ENCODE measurements at regions not wholly inside any gene's neighbourhood (a gene's known extent, or its start where the extent isn't known, plus 50 kb on each side); places are given as distances from the start of the nearest gene placed in this dataset.

DNA sequence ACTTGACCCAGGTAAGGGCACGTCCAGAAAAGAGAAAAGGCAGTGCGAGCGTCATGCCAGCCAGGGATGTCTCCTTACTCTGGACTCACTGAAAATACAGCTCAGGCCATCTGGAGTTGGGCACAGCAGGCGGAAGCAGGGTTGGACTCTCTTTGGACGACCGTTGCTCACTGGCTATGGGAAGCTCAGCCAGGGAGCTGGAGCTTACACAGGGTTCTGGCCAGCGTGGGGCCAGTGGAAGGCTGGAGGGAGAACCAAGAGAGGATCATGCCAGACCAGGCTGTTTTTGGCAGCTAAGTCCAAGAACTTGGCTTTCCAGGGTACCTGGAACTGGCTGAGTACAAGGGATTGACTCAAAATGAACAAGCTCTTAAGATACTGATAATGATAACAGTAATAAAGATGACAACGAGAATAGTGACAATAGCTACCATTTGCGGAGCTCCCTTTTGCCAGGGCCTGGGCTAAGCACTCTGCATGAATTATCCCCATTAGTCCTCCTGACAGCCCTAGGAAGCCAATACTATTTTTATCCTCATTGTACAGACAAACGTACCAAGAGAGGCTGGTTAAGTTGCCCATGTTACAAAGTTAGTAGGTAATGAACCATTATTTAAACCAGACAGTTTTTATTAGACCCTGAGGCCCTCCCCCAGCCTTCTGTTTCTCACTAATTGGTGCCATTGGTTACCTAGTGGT, 177.6 kb downstream of the PTPN20 start:
- TF ChIP-seq, protein P1, sequence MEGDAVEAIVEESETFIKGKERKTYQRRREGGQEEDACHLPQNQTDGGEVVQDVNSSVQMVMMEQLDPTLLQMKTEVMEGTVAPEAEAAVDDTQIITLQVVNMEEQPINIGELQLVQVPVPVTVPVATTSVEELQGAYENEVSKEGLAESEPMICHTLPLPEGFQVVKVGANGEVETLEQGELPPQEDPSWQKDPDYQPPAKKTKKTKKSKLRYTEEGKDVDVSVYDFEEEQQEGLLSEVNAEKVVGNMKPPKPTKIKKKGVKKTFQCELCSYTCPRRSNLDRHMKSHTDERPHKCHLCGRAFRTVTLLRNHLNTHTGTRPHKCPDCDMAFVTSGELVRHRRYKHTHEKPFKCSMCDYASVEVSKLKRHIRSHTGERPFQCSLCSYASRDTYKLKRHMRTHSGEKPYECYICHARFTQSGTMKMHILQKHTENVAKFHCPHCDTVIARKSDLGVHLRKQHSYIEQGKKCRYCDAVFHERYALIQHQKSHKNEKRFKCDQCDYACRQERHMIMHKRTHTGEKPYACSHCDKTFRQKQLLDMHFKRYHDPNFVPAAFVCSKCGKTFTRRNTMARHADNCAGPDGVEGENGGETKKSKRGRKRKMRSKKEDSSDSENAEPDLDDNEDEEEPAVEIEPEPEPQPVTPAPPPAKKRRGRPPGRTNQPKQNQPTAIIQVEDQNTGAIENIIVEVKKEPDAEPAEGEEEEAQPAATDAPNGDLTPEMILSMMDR (IDR thresholded peaks at IDR 0.05; ENCODE audit: poor library complexity, severe bottlenecking): no peak
- TF ChIP-seq EZH2 (IDR thresholded peaks at IDR 0.05; ENCODE audit: borderline replicate concordance, insufficient read depth, low read length, poor library complexity, severe bottlenecking) (no peak), RAD21 (conservative IDR thresholded peaks at IDR 0.05) (no peak), POLR2AphosphoS5 (IDR thresholded peaks at IDR 0.05) (no peak)

Data from neural cell (in vitro differentiated cells).